CD14-positive monocyte (primary cell): ENCODE measurements at regions not wholly inside any gene's neighbourhood (a gene's known extent, or its start where the extent isn't known, plus 50 kb on each side); places are given as distances from the start of the nearest gene placed in this dataset.

ENCODE experiments used
- DNase-seq, 3 donors: peaks; one replicate each; pipeline ENCODE4 v3.0.0-alpha.2; 2011 to 2022
- H2AFZ ChIP-seq: 2 replicates; pipeline ENCODE4 v1.6.0; 2012; ENCODE audit warnings: mild to moderate bottlenecking, low read depth, low read length, inconsistent platforms; ENCODE audit not compliant: insufficient read depth, poor library complexity, severe bottlenecking
- H3K27ac ChIP-seq, 2 donors: 1 replicate in 1 of 2; 2 replicates in 1 of 2; pipeline ENCODE4 v1.5.1; 2012 to 2013; ENCODE audit warnings: low read length in 2 of 2, control low read depth in 1 of 2, inconsistent platforms in 1 of 2, low read depth in 1 of 2, mild to moderate bottlenecking in 1 of 2
- H3K27me3 ChIP-seq, 2 donors: one replicate each; pipeline versions ENCODE4 v1.6.0 to v1.6.1; 2011 to 2013; ENCODE audit warnings: low read length in 2 of 2; ENCODE audit not compliant: control insufficient read depth in 2 of 2, insufficient read depth in 2 of 2
- H3K36me3 ChIP-seq, 2 donors: replicated peaks in 1 of 2; 1 replicate in 1 of 2; 2 replicates in 1 of 2; pipeline versions ENCODE4 v1.5.1 to v1.6.1; 2012 to 2013; ENCODE audit warnings: low read length in 2 of 2, control low read depth in 1 of 2, inconsistent platforms in 1 of 2, mild to moderate bottlenecking in 1 of 2; ENCODE audit not compliant: insufficient read depth in 2 of 2, control insufficient read depth in 1 of 2
- H3K4me1 ChIP-seq, 2 donors: 1 replicate in 1 of 2; 2 replicates in 1 of 2; pipeline versions ENCODE4 v1.5.1 to v1.6.1; 2012 to 2013; ENCODE audit warnings: low read length in 2 of 2, control low read depth in 1 of 2, inconsistent platforms in 1 of 2, mild to moderate bottlenecking in 1 of 2, moderate library complexity in 1 of 2; ENCODE audit not compliant: insufficient read depth in 2 of 2, control insufficient read depth in 1 of 2
- H3K4me2 ChIP-seq: replicated peaks from 2 replicates; pipeline ENCODE3; 2012; ENCODE audit warnings: low read length, moderate library complexity, mild to moderate bottlenecking; ENCODE audit not compliant: poor library complexity, severe bottlenecking; ENCODE audit errors: extremely low read depth
- H3K4me3 ChIP-seq, 3 experiments: fragments of 200-600 bp in 1 of 3; sonication (generic) in 1 of 3; replicated peaks in 1 of 3; 1 replicate in 2 of 3; 2 replicates in 1 of 3; pipeline ENCODE4 v1.5.1; 2011 to 2013; ENCODE audit warnings: low read length in 3 of 3, mild to moderate bottlenecking in 3 of 3, control low read depth in 2 of 3, low read depth in 2 of 3, inconsistent platforms in 1 of 3, moderate library complexity in 1 of 3
- H3K79me2 ChIP-seq: 2 replicates; pipeline ENCODE4 v1.6.0; 2012; ENCODE audit warnings: mild to moderate bottlenecking, control low read depth, inconsistent platforms, low read length, moderate library complexity; ENCODE audit not compliant: insufficient read depth
- H3K9ac ChIP-seq: 2 replicates; pipeline ENCODE4 v1.6.0; 2017; ENCODE audit warnings: low read length, mild to moderate bottlenecking; ENCODE audit not compliant: insufficient read depth, poor library complexity, severe bottlenecking
- H3K9me3 ChIP-seq, 2 donors: replicated peaks in 1 of 2; 1 replicate in 1 of 2; 2 replicates in 1 of 2; pipeline versions ENCODE4 v1.5.1 to v1.6.1; 2012 to 2013; ENCODE audit warnings: low read length in 2 of 2, control low read depth in 1 of 2; ENCODE audit not compliant: control insufficient read depth in 1 of 2, insufficient read depth in 1 of 2
- H4K20me1 ChIP-seq: 2 replicates; pipeline ENCODE4 v1.6.0; 2012; ENCODE audit warnings: mild to moderate bottlenecking, low read length, control low read depth, moderate library complexity; ENCODE audit not compliant: insufficient read depth
- H3K27ac Mint-ChIP-seq, 7 donors: one replicate each; pipeline ENCODE4 v1.8.0; 2020; ENCODE audit warnings: mild to moderate bottlenecking in 7 of 7, mixed read lengths in 7 of 7, moderate library complexity in 6 of 7, inconsistent platforms in 2 of 7
- H3K27me3 Mint-ChIP-seq, 3 donors: one replicate each; pipeline ENCODE4 v1.8.0; 2021 to 2022; ENCODE audit warnings: low read depth in 3 of 3, mild to moderate bottlenecking in 3 of 3, mixed read lengths in 3 of 3, moderate library complexity in 3 of 3, inconsistent platforms in 1 of 3
- H3K36me3 Mint-ChIP-seq, 2 donors: one replicate each; pipeline ENCODE4 v1.8.0; 2020; ENCODE audit warnings: mixed read lengths in 2 of 2, inconsistent platforms in 1 of 2, mild to moderate bottlenecking in 1 of 2
- H3K4me1 Mint-ChIP-seq: one replicate; pipeline ENCODE4 v1.8.0; 2020; ENCODE audit warnings: mild to moderate bottlenecking, mixed read lengths
- H3K4me3 Mint-ChIP-seq, 2 donors: one replicate each; pipeline ENCODE4 v1.8.0; 2020; ENCODE audit warnings: mild to moderate bottlenecking in 2 of 2, mixed read lengths in 2 of 2, moderate library complexity in 1 of 2
- H3K9me3 Mint-ChIP-seq, 7 donors: one replicate each; pipeline ENCODE4 v1.8.0; 2020 to 2022; ENCODE audit warnings: mixed read lengths in 7 of 7, mild to moderate bottlenecking in 6 of 7, moderate library complexity in 6 of 7, inconsistent platforms in 2 of 7
- CTCF ChIP-seq: fragments of 200-600 bp; IDR thresholded peaks from one replicate; pipeline ENCODE4 v1.8.0; 2022; ENCODE audit warnings: antibody characterized with exemption, mild to moderate bottlenecking
- intact Hi-C, 2 donors: fragments of 100-400 bp; cut with micrococcal nuclease; formaldehyde crosslinking; loops; one replicate each; pipeline versions ENCODE4 v1.15.0 to v1.15.1; 2023

DNA sequence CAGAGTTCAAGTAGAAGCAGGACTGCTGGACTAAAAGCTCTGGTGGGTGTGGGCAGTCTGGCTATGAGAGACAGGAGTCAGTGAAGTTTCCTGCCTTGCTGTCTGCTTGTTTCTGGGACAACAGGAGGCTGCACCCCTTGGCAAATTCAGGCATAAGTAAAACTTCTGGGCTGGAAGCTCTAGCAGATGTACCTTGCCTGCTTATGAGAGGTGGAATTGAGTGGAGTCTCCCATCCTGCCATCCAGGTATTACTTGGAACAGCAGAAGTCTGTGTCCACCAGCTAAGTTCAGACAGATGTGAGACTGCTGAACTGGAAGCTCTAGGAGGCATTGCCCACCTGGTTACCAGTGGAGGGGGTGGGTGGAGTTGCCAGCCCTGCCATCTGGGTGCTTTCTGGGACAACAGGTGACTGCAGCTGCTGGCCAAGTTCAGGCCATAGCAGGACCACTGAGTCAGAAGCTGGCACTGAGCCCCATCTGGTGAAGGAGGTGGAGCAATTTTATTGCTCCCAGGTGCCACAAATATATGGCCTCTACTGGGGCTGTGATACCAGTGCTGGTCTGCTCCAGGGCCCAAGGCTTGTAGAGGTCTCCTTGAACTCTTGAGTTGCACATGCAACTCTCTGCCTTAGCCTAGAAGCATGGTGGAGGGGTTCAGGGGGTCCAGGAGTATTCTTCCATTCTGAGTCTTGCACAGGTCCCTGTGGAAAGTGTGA, 199.4 kb upstream of the FN1 start:
- DNase-seq = no peak
- Histone ChIP-seq H3K79me2 (no peaks in the 10 kb centered on the region), H2AFZ (no peak overlapping the region), H3K27ac (no peak overlapping the region), H3K9ac (no peak overlapping the region), H4K20me1 (no peaks in the 10 kb centered on the region), H3K4me2 (no peak overlapping the region), H3K4me1 (no peaks in the 10 kb centered on the region), H3K36me3 (no peaks in the 10 kb centered on the region), H3K27me3 (no peaks in the 10 kb centered on the region), H3K9me3 (peaks cover 17 to 21% of the 10 kb centered on the region in 2 donors), H3K4me3 (no peak overlapping the region)
- intact Hi-C loops = no loop called here
- no peak overlapping the region for H3K27ac Mint-ChIP-seq
- H3K9me3 Mint-ChIP-seq = peaks cover 30 to 50% (median 43%) of the 10 kb centered on the region in 7 donors
- H3K36me3 Mint-ChIP-seq = peaks cover 2 to 4% of the 10 kb centered on the region in 2 donors
- no peaks in the 10 kb centered on the region for H3K4me1 Mint-ChIP-seq
- no peak overlapping the region for H3K4me3 Mint-ChIP-seq
- no peak for TF ChIP-seq CTCF
- H3K27me3 Mint-ChIP-seq = peaks cover 2 to 9% (median 3%) of the 10 kb centered on the region in 3 donors

GRCh38 chr2:215633360-215633759, 197.5 kb upstream of the FN1 start:
- no peaks in the 10 kb centered on the region for H4K20me1 ChIP-seq
- intact Hi-C loops = no loop called here
- H3K4me3 ChIP-seq = no peak overlapping the region
- Mint-ChIP-seq H3K9me3 (peaks cover 26 to 42% (median 37%) of the 10 kb centered on the region in 7 donors), H3K27me3 (peaks cover under 1 to 6% (median 2%) of the 10 kb centered on the region in 3 donors), H3K27ac (no peak overlapping the region), H3K4me1 (no peaks in the 10 kb centered on the region), H3K4me3 (no peak overlapping the region), H3K36me3 (peaks cover under 1 to 2% of the 10 kb centered on the region in 2 donors)
- no peaks in the 10 kb centered on the region for H3K79me2 ChIP-seq
- H3K4me1 ChIP-seq = peaks cover 0 to 3% of the 10 kb centered on the region in 2 donors
- no peaks in the 10 kb centered on the region for H3K36me3 ChIP-seq
- no peak overlapping the region for H3K4me2 ChIP-seq
- no peak overlapping the region for H3K27ac ChIP-seq
- H3K9ac ChIP-seq = no peak overlapping the region
- H3K9me3 ChIP-seq = peaks cover 15 to 17% of the 10 kb centered on the region in 2 donors
- no peak for TF ChIP-seq CTCF
- no peak overlapping the region for H2AFZ ChIP-seq
- no peak for DNase-seq
- H3K27me3 ChIP-seq = no peaks in the 10 kb centered on the region
